ENCODE measurements at regions not wholly inside any gene's neighbourhood (a gene's known extent, or its start where the extent isn't known, plus 50 kb on each side); places are given as distances from the start of the nearest gene placed in this dataset.

DNA sequence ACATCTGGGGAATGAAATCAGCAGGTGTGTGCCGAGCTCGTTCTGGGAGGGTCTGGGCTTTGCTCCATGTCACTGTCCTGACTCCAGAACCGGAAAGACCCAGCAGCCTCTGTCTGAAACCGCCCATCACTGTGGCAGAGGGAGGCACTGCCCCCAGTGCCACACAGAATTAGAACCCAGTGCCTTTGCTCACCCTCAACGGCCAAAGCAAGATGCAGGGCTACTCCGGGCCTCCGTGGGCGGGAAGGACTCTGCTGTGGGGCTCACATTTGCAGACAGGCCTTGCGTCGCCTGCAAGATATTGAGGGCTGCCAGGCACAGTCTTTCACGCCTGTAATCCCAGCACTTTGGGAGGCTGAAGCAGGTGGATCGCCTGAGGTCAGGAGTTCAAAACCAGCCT, 219.2 kb upstream of the PPP2R2D start:
- Histone ChIP-seq H3K4me1 (ENCODE audit: control insufficient read depth, extremely low read depth, insufficient read depth, low read length) (no peaks in the 10 kb centered on the region), H3K9me3 (replicated peaks; ENCODE audit: control insufficient read depth, insufficient read depth, low read length) (peaks cover 17% of the 10 kb centered on the region), H3K9ac (replicated peaks; ENCODE audit: extremely low read depth, insufficient read depth, low read length) (no peak overlapping the region), H3K9me1 (replicated peaks; ENCODE audit: control insufficient read depth, extremely low read depth, insufficient read depth, low read length) (no peaks in the 10 kb centered on the region), H3K27me3 (ENCODE audit: control insufficient read depth in 2 of 2, insufficient read depth in 2 of 2, low read length in 2 of 2) (no peaks in the 10 kb centered on the region), H3K4me3 (replicated peaks in 1 of 3; ENCODE audit: insufficient read depth in 1 of 3, low read depth in 1 of 3, low read length in 3 of 3) (no peak overlapping the region), H3K79me2 (ENCODE audit: control insufficient read depth, insufficient read depth, low read length) (no peaks in the 10 kb centered on the region), H3K36me3 (ENCODE audit: control insufficient read depth in 2 of 2, extremely low read depth in 1 of 2, insufficient read depth in 2 of 2, low read length in 2 of 2) (no peaks in the 10 kb centered on the region), H3K27ac (ENCODE audit: insufficient read depth, low read depth, low read length) (no peak overlapping the region), H4K20me1 (replicated peaks; ENCODE audit: control insufficient read depth, extremely low read depth, insufficient read depth, low read length) (no peaks in the 10 kb centered on the region), H2AFZ (ENCODE audit: low read depth, low read length) (no peak overlapping the region), H3K4me2 (ENCODE audit: insufficient read depth, low read length) (no peak overlapping the region)
- ChIA-PET POLR2A (no interaction called here), CTCF (no interaction called here)
- FAIRE-seq (no peak), DNase-seq (ENCODE audit: low read depth, low spot score) (no peak)
- intact Hi-C loops (cut with micrococcal nuclease): no loop called here
- BruUV-seq (replicated peaks): no TSS peak
- dilution Hi-C loops (cut with MboI; ENCODE audit: extremely low pct_ligation_motif_present, low sequenced_read_pairs): no loop called here
- no peak for TF ChIP-seq POLR2A (IDR thresholded peaks at IDR 0.05; ENCODE audit: low read depth, low read length)
- TF ChIP-seq JUN (IDR thresholded peaks at IDR 0.05; ENCODE audit: borderline replicate concordance, insufficient read depth, insufficient read length, low read depth): no peak
- TF ChIP-seq FOS (IDR thresholded peaks at IDR 0.05; ENCODE audit: borderline replicate concordance, insufficient read depth, low read length): no peak
- TF ChIP-seq GATA2 (IDR thresholded peaks at IDR 0.05; ENCODE audit: insufficient read depth, insufficient read length, low read depth, low read length): no peak
- TF ChIP-seq, protein P1, sequence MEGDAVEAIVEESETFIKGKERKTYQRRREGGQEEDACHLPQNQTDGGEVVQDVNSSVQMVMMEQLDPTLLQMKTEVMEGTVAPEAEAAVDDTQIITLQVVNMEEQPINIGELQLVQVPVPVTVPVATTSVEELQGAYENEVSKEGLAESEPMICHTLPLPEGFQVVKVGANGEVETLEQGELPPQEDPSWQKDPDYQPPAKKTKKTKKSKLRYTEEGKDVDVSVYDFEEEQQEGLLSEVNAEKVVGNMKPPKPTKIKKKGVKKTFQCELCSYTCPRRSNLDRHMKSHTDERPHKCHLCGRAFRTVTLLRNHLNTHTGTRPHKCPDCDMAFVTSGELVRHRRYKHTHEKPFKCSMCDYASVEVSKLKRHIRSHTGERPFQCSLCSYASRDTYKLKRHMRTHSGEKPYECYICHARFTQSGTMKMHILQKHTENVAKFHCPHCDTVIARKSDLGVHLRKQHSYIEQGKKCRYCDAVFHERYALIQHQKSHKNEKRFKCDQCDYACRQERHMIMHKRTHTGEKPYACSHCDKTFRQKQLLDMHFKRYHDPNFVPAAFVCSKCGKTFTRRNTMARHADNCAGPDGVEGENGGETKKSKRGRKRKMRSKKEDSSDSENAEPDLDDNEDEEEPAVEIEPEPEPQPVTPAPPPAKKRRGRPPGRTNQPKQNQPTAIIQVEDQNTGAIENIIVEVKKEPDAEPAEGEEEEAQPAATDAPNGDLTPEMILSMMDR (IDR thresholded peaks at IDR 0.05; ENCODE audit: extremely low read depth in 1 of 2, insufficient read depth in 1 of 2, low read depth in 1 of 2, low read length in 2 of 2): no peak
- TF ChIP-seq EZH2 (IDR thresholded peaks at IDR 0.05; ENCODE audit: borderline replicate concordance, low read depth, low read length, severe bottlenecking): no peak
- no peak for TF ChIP-seq POLR2AphosphoS5 (IDR thresholded peaks at IDR 0.05; ENCODE audit: insufficient read depth, low read depth, low read length)
- no peak for TF ChIP-seq MAX (IDR thresholded peaks at IDR 0.05; ENCODE audit: insufficient read depth, insufficient read length)
- no peak for TF ChIP-seq MYC (IDR thresholded peaks at IDR 0.05; ENCODE audit: low read depth, low read length)
